HG03558 (cell line): ENCODE measurements at regions not wholly inside any gene's neighbourhood (a gene's known extent, or its start where the extent isn't known, plus 50 kb on each side); places are given as distances from the start of the nearest gene placed in this dataset.

Experiments
- ATAC-seq: cut with Tn5 transposase; IDR thresholded peaks from one replicate; pipeline ENCODE4 v1.9.1; 2021; ENCODE audit warnings: moderate number of reproducible peaks; ENCODE audit not compliant: unreplicated experiment; ENCODE audit errors: extremely low read depth

- ATAC-seq = no peak
Measured at GRCh38 chr5:74364507-74364906, 276.0 kb downstream of the ENC1 start.

GRCh38 chr5:74363603-74364205 lies 276.8 kb downstream of the ENC1 start:
- ATAC-seq = no peak

GRCh38 chr5:74361406-74362358 lies 278.8 kb downstream of the ENC1 start:
- no peak for ATAC-seq

GRCh38 chr5:74360535-74361210 lies 279.9 kb downstream of the ENC1 start:
- ATAC-seq = no peak

GRCh38 chr5:74357827-74358226 lies 282.7 kb downstream of the ENC1 start:
- ATAC-seq = no peak

GRCh38 chr5:74356009-74356695 lies 284.4 kb downstream of the ENC1 start:
- ATAC-seq = no peak

- no peak for ATAC-seq
Measured at GRCh38 chr5:74355041-74355824, 285.3 kb downstream of the ENC1 start.

- ATAC-seq = no peak
Measured at GRCh38 chr5:74352256-74352655, 288.3 kb downstream of the ENC1 start.

GRCh38 chr5:74342948-74343682 lies 297.4 kb downstream of the ENC1 start:
- ATAC-seq = no peak

- ATAC-seq = no peak
Measured at GRCh38 chr5:74342182-74342581, 298.3 kb downstream of the ENC1 start.

- no peak for ATAC-seq
Measured at GRCh38 chr5:74341221-74341620, 299.3 kb downstream of the ENC1 start.

GRCh38 chr5:74340476-74340875 lies 300.1 kb downstream of the ENC1 start:
- no peak for ATAC-seq

GRCh38 chr5:74337984-74338310 lies 302.6 kb downstream of the ENC1 start:
- no peak for ATAC-seq

GRCh38 chr5:74337254-74337983 lies 303.1 kb downstream of the ENC1 start:
- ATAC-seq = no peak

- ATAC-seq = no peak
Measured at GRCh38 chr5:74336297-74336696, 304.2 kb downstream of the ENC1 start.

GRCh38 chr5:74334762-74335384 lies 305.7 kb downstream of the ENC1 start:
- no peak for ATAC-seq

- no peak for ATAC-seq
Measured at GRCh38 chr5:74334062-74334761, 306.3 kb downstream of the ENC1 start.

- no peak for ATAC-seq
Measured at GRCh38 chr5:74333430-74333829, 307.1 kb downstream of the ENC1 start.
